Ecto neural progenitor cell (in vitro differentiated cells): ENCODE measurements at regions not wholly inside any gene's neighbourhood (a gene's known extent, or its start where the extent isn't known, plus 50 kb on each side); places are given as distances from the start of the nearest gene placed in this dataset.

Source experiments
- DNase-seq: peaks from one replicate; pipeline ENCODE4 v3.0.0-alpha.2; 2018; ENCODE audit warnings: low spot score

DNA sequence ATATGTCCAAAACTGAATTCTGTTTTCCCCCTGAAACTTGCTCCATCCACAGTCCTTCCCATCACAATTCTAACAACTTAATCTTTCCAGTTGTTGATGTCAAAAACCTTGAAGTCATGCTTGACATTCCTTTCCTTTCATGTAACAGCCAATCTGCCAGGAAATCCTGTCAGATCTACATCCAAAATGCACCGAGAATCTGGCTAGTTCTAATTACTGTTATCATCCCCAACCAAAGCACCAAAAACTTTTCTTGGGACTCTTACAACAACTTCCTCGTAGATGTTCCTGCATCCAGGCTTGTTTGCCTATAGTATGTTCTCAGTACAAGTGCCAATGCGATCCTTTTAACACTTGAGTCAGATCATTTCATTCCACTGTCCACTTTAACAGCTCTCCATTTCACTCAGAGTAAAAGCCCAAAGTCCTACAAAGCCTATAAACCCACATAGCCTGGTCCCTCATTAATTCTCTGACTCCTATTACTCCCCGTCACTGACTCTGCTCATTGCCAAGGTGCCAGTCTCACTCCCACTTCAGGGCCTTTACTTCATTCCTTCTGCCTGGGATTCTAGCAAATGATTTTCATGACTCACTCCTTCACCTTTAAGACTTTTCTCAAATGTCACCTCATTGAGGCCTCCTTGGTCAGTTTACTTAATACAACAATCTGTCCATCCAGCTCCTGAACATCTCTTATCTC is 493.2 kb upstream of the NFIA start:
- no peak for DNase-seq

- no peak for DNase-seq
Observed at GRCh38 chr1:60584371-60584770, 498.0 kb upstream of the NFIA start.

DNA sequence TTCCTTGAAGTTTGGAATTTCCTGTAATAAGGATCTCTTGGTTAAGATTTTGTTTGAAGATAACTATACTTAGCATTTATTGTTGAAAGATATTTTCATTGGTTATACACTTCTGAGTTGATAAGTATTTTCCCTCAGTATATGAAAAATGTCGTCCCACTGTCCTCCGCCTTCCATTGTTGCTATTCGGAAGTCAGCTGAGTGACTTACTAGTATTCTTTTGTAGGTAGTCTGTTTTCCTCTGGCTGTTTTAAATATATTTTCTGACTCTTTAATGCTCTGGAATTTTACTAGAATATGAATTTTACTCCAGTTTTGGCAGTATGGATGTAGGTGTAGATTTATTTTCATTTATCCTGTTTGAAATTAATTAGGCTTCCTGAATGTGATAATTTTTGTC is 498.7 kb upstream of the NFIA start:
- no peak for DNase-seq

DNA sequence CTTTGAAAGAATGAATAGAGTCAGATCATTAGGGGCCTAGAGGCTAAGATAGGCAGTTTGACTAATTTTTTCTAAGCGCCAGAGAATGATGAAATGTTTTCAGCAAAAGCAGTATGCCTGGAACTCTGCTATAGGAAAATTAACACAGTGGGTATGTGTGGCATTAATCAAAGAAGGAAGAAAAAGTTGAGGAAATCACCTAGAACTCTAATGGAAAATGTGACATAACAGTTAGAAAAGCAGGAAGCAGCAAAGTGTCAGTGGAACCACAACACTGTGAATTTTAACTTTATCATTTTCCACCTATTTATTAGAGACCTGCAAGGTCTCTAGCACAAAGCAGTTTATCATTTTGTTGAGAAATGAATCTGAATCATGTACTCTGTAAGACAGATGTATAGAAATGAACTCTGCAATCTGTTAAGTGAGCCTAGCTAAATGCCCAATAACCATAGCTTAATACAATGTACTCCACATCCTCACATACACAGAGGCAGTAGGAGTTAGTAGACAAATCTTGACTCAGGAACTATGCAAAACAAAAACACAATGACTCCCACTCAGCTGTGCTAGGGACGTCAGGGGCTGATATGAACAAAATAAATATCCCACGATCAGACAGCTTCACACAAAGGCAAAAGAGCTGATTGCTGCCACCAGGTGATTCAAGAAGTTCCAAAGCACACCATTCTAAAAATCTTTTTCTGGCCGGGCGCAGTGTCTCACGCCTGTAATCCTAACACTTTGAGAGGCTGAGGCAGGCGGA is 500.7 kb upstream of the NFIA start:
- no peak for DNase-seq

DNA sequence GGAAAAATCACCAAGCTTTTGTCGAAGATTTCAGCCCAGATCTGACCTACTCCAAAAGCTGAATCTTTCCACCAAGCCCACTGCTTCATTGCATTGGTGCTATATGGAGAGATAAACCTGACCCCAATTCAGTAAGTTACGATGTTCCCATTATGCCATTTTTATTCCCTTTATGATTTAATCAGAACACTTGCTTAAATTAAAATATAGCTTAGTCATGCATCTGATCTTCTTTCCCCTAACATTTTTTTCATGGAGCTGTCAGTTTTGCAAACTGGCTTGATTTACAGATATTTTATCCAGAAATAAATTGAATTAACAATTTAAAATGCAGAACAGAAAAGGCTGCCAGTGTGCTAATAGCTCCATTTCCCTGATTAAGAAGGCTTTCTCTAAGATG is 503.5 kb upstream of the C1orf87 start:
- no peak for DNase-seq

- no peak for DNase-seq
Observed at GRCh38 chr1:60575326-60575977, 501.9 kb upstream of the C1orf87 start.

GRCh38 chr1:60573726-60574409 is 500.3 kb upstream of the C1orf87 start:
- no peak for DNase-seq

DNA sequence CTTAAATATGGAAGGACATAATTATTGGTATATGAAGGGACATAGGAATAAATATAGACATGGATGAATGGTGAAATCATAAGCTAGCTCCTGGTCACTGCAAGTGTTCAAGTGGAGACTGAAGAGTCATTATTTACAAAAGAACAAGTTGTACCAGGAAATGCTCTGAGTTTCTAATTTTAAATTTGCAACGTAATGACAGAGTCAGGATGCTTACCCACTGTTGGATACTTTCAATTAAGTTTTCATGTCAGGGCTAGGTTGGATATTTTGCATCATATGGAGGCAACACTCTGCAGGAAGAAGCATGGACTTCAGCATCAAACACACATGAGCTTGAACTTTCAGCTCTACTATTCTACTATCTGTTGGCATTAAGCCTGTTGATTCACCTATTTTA is 499.6 kb upstream of the C1orf87 start:
- DNase-seq, result no peak

- no peak for DNase-seq
Observed at GRCh38 chr1:60572378-60572777, 498.8 kb upstream of the C1orf87 start.

DNA sequence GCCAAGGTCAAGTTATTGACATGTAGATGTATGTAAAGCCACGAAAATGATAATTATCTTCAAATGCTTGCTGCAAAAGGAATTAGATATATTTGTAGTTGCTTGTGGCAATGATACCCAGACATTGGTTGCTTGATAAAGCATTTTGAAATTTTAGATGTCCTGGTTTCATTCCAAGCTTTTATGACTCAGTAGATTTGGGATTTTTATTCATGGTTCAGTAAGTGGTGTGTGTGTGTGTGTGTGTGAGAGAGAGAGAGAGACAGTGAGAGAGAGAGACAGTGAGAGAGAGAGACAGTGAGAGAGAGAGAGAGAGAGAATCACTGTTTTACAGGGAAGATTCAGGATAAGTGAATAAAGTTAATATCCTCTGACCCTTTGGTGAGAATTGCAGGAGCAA is 498.2 kb upstream of the C1orf87 start:
- no peak for DNase-seq

DNA sequence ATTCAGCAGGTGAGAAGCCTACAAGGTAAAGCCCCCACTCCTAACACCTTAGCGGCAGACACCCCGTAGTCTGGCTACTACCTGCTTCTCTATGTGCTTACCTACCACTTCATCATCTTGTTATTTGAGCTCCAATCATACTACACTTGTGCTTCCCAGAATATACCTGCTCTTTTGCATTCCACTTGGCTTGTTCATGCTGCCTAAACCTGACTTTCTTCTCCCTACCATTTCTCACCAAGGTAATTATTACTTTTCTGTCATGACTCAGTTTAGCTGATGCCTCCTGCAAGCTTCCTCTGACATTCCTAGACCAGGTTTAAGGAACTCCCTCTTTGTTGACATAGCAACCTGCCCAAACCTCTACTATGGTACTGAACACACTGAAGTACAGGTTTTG is 495.6 kb upstream of the C1orf87 start:
- no peak for DNase-seq

DNA sequence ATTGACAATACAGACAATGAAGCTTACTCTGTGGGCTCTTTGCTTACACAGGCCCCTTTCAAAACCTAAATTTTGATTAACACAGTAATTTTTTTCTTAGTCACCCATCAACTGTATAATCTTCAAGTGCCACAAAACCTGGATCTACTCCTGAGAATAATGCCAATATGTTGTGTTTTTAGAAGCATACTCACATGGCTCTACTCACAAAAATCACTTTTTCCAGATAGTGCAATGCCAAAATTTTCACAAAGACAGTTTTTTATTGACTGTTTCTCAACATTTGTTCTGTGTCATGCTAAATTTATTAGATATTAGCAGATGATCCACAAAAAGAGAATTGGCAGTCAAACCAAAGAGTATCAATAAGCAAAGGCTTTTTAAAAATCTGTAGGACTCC is 493.7 kb upstream of the C1orf87 start:
- DNase-seq, result no peak

DNA sequence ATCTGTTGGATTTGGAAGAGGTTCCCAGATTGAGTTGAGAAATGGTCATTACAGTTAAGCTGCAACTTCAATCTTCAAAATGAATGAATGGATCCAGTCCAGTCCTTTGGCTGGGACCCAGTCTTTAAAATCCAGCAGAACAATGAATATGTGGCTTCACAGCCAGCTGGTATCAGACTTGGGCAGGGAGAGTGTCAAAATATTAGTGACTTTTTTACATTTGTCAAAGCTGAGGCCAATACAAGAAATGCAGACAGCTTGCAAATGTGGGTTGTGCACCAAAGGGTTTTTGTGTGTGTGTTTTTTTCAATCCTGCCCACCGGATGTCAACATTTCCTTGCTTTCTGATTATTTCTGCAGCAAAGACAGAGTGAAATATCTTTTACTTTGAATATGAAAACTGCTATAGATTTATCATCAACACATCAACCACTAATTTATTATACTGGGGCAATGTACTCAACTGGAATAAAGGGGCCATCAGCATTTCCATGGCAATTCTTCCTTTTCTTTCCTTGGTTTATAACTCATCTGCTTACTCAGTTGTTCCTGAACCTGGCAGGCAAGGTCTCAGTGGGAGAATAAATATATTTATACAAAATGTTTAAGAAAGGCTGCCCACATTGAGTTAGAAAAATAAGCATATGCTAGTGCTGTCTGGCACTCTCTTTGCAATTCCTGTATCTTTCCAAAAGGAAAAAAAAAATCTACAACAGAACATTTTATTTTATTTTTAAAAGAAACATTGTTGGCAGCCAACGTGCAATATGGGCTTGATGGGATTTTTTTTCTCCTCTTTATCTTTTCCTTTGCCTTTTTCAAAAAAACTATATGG is 491.6 kb upstream of the C1orf87 start:
- DNase-seq, result no peak

DNA sequence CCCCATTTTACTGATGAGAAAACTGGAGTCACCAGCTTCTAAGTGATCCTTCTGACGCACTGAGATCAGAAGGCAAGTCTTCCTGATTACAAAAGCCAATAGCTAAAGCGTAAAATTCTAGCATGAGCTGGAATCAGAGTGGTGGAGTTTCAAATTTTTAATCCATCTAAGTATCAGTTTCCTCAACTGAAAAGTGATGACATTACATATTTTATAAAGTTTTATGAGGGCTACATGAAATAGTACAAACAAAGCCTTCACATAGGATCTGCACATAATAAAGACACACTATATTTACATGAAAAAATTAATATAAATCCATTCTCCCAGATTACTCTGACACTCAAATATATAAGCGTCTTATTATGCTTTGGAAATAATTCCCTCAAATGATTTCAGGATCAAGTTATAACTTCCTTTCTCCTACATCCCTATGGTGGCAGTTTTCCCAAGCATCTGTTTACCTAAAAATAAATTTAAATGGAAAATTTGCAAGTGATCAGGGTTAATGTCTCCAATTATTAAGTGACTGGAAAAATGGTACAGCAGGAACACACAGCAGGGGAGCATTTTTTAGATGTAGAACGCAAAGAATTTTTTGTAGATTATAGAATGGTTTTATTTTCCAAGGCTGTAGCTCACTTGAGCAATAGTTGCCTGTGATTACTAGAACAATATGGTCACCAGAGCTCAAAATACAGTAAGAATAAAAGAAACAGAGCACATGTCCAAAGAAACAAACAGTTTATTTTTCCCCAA is 490.4 kb upstream of the C1orf87 start:
- DNase-seq, result no peak

DNA sequence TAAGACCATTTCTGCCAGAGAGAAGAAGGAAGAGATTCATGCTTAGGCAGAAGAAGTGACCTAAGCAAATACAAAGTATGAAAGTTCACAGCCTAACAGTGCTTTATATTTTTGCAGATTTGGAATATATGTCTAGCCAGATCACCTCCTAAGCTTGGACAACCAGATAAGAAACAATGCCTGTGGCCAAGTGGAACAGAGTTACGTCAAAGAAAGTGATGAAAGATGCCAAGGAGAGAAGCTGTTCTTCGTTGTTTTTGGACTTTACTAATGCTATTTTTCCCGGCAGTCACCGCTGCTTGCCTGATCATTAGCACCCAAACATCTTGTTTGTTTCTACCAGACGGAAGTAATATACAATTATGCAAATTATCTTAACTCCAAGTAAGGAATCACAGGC is 489.2 kb upstream of the C1orf87 start:
- DNase-seq, result no peak

GRCh38 chr1:60560701-60561100 is 487.1 kb upstream of the C1orf87 start:
- DNase-seq, result no peak

DNA sequence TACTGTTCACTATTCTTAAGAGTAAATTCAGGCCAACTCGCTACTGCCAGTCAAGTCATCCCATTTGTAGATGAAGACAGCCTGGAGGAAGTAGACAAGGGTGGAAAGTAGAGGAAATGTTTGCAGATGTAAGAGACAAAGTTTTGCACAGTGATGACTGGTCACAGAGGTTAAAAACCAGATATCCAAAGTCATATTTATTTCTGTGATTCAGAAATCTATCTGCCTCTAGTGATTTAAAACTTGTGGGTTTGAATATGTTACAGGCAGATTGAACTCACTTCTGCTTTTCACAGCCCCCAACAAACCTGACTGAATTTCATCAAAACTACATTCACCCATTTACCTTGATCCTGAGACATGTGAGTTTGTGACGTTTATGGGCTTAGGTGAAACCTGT is 484.7 kb upstream of the C1orf87 start:
- DNase-seq, result no peak

- no peak for DNase-seq
Observed at GRCh38 chr1:60553730-60554129, 480.2 kb upstream of the C1orf87 start.

DNA sequence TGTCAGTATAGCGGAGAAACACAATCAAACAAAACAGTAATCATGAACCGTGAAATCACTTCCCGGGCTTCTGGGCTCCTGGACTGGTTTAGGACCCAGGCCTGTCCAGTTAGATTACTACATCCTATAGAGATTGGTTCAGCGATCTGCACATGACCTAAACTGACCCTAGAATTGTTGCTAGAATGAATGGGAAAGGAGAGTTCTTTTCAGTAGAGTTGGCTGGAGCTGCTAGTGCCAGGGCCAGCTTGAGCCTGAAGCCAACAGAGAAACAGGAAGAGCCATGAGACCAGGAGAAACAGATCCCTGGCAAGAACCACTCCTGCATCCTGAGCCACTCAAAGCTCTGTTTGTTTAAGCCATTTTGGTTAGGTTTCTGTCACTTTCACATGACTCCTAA is 474.3 kb upstream of the C1orf87 start:
- DNase-seq, result no peak

DNA sequence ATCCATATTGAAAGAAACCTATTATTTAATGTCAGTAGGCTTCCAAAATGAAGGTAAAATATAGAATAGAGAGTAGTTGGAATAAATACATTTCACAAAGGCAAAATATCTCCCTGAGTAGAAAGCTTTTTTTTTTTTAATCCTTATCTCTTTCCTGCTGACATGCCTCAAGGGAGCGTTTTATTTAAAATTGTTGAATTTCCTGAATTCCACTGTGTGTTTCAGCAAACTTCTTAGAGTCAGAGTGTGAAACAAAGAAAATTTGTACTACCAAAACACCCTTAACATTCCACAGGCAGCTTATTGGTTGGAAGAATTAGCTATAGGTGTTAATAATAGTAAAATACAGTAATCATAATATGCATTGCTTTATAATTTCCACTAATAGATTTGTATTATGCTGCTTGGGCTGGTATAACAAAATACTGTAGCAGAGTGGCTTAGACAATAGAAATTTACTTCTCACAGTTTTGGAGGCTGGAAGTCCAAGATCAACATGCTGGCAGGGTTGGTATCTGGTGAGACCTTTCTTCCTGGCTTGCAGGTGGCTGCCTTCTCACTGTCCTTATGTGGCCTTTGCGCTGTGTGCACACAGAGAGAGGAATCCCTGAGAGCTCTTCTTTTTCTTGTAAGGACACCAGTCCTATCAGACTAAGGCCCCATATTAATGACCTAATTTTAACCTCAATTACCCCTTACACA is 468.4 kb upstream of the C1orf87 start:
- no peak for DNase-seq
